Effector CD8-positive, alpha-beta T cell (primary cell): ENCODE measurements at regions not wholly inside any gene's neighbourhood (a gene's known extent, or its start where the extent isn't known, plus 50 kb on each side); places are given as distances from the start of the nearest gene placed in this dataset.

Source experiments
- DNase-seq: peaks from one replicate; lab custom pipeline; 2025; lab: John Stamatoyannopoulos, UW

GRCh38 chr10:25661632-25662031 is 272.4 kb upstream of the MYO3A start:
- no peak for DNase-seq

DNA sequence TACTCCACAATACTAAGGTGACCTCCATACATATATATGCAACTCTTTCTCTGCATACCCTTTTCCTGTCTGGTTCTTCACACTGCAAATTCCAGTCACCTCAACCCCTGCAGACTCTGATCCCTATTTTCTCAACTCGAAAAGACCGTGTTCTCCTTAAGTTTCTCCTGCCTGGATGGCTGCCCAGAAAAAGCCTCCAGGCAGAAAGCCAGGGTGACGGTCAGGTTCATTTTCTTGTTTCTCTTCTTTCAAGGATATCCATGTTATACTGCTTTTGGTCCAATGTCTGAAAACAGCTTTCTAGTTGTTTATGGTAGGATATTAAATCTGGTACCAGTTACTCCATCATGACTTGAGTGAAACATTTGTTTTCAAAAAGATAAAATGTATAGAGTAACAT is 267.8 kb upstream of the MYO3A start:
- DNase-seq = no peak

GRCh38 chr10:25675204-25675603 is 258.8 kb upstream of the MYO3A start:
- no peak for DNase-seq

- DNase-seq = no peak
Observed at GRCh38 chr10:25675615-25676014, 258.4 kb upstream of the MYO3A start.

- DNase-seq = no peak
Observed at GRCh38 chr10:25678220-25678619, 255.8 kb upstream of the MYO3A start.

DNA sequence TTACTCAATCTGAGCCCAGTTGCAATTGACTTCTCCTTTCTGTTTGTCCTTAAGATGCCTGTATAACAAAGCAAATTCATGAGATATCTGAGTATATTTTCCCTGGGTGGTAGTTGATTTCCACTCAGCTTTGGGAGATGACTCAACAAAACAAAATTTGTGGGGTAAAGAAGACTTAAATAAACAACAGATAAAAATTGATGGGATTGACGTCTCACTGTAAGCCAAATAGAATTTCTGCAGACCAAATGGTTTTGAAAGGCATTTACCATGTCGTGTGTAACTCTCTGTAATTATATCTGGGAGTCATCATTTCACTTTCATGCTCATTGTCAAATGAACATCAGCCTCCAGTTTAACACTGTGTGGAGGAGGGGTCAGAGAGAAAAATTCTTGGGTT is 255.4 kb upstream of the MYO3A start:
- no peak for DNase-seq

GRCh38 chr10:25682203-25682851 is 251.7 kb upstream of the MYO3A start:
- no peak for DNase-seq

DNA sequence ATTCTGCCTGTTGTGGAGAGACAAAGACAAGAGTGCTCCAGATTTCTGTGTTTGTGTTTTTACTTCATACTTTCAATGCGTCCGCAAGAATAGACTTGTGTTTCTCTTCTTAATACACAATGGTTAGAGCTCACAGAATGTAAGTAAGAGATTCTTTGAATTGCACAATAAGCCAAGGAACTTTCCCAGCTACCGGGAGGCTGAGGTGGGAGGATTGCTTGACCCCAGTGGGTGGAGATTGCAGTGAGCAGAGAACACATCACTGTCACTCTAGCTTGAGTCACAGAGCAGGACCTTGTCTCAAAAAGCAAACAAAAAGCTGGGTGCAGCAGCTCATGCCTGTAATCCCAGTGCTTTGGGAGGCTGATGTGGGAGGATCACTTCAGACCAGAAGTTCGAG is 250.7 kb upstream of the MYO3A start:
- DNase-seq = no peak

DNA sequence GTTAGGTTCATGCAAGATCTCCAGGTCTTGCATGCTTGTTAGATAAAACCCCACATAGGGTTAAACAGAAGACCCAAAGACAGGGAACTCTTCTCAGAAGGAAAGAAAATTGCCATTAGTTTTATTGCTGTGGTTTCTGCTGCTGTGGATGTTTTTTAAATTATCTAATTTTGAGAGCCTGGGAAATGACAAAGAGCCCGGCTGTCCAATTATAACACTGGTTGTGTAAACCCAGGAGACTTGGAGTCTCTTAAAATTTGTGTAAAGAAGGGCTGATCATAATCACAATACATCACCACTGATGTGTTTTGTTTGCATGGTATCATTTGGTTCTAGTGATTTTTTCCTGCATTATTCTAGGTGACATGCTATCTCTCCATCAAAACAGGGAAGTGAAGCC is 246.5 kb upstream of the MYO3A start:
- DNase-seq = no peak

GRCh38 chr10:25689346-25690100 is 244.5 kb upstream of the MYO3A start:
- DNase-seq = no peak

GRCh38 chr10:25692761-25693160 is 241.3 kb upstream of the MYO3A start:
- no peak for DNase-seq

DNA sequence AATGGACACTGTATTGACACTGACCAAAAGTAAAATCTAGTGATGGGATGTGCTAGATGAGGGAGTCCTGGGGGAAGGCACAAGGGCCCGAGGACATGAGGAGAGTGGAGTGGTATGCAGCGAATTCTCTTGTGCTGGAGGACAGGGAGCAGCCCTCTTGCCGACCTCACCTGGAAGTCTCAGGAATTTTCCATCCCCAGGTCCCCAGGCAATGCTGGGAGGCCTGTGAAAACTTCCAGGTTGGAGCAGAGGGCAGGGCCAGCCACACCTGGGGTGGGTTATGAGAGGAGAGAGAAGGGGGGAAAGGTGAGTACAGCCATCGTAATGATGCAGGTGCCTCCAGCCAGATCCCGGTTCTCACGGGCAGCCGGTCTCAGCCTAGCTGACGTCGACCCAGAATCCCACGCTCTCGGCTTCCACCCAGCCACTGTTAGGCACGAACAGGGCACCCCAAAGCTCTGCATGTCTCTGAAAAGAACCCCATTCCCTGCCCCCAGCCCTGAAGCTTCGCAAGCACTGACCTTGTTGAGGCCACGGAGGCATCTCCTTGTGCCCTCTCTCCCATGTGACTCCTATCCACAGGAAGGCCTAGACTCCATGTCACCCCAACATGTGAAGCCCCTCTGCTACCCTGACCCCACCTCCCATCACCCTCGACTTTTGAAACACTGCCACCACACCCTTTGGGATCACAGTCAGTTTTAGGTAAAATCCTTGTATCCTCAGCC is 239.7 kb upstream of the MYO3A start:
- no peak for DNase-seq

- DNase-seq = no peak
Observed at GRCh38 chr10:25694971-25695370, 239.1 kb upstream of the MYO3A start.

DNA sequence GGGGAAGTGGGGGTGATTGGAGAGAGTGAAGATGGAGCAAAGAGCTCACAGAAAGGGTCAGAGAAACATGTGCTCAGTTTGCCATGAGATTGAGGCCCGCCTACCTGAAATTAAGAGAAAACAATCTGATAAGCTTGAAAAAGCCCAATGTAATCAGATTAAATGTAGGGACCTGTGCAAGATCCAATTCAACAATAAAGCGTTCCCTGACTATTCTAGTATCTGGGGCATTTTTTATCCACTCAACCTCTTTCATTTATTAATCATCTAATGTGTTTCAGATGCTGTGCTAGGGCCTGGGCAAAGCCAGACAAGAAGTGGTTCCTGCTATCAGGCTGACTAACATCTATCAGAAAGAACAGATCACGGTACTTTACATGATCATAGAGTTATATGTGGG is 238.4 kb upstream of the MYO3A start:
- DNase-seq = no peak

DNA sequence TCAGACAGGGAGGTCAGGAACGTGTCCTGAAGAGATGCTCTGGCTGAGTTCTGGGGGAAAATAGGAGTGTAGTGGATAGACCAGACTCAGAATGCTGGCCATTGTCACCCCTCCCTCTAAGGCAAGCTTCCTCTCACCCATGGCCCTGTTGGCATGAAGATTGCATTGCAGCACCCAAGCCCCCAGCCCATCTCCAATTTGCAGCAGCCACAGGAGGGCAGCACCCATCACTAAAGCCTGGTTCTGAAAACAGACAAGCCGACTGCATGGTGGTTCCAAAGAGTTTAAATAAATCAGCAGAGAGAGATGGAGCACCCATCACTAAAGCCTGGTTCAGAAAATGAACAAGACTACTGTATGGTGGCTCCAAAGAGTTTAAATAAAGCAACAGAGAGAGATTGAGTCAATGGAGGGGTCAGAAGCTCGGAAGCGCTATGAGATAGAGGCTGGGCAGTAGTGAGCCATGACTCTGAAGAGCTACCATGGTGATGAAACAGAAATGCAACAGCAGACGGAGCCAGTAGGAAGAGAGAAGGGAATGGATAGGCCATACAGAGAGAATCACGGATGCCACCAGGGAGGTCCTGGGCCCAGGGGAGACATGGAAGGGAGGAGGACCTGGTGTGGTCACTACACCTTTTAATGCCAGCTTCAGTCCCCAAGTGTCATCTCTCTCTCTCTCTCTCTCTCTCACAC is 237.9 kb upstream of the MYO3A start:
- no peak for DNase-seq

- no peak for DNase-seq
Observed at GRCh38 chr10:25697412-25697811, 236.6 kb upstream of the MYO3A start.

GRCh38 chr10:25698638-25699037 is 235.4 kb upstream of the MYO3A start:
- DNase-seq = no peak

- no peak for DNase-seq
Observed at GRCh38 chr10:25699631-25700030, 234.4 kb upstream of the MYO3A start.

- no peak for DNase-seq
Observed at GRCh38 chr10:25701652-25702051, 232.4 kb upstream of the MYO3A start.

DNA sequence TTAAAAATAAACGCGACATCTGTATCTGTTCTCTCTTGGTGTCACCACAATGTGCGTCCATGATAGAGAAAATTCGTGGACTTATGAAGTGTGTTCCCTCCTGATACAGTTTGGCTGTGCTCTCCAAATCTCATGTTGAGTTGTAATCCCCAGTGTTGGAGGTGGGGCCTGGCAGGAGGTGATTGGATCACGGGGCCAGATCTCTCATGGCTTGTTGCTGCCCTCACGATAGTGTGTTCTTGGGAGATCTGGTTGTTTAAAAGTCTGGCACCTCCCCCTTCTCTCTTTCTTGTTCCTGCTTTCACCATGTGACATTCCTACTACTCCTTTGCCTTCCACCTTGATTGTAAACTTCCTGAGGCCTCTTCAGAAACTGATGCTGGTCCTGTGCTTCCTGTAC is 229.4 kb upstream of the MYO3A start:
- DNase-seq = no peak

DNA sequence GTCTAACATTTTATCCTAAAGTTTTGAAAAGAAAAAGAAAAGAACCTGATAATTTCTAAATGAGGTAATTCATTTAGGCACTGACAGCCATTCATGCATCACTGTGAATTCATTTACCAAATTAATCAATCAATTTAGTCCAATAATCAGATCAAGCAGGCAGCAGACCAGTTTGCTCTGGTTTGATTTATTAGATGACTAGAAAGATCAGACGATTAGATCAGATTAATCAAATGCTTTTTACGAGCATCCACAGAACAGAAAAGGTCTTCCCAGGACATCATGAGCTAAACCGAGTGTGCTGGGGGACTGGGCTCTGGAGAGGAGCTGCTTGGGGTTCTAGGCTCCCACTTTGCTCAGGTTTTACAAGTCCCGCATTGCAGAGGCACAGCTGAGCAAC is 226.5 kb upstream of the MYO3A start:
- no peak for DNase-seq

GRCh38 chr10:25707976-25708671 is 225.9 kb upstream of the MYO3A start:
- no peak for DNase-seq
